SIG-M5 (cell line): ENCODE measurements at regions not wholly inside any gene's neighbourhood (a gene's known extent, or its start where the extent isn't known, plus 50 kb on each side); places are given as distances from the start of the nearest gene placed in this dataset.

Experiments used
- DNase-seq: peaks from one replicate; lab custom pipeline; 2025; lab: John Stamatoyannopoulos, UW

- DNase-seq: no peak
Measured at GRCh38 chr12:98437166-98437565, 78.2 kb upstream of the TMPO start.

- no peak for DNase-seq
Measured at GRCh38 chr12:98437806-98438595, 77.4 kb upstream of the TMPO start.

- no peak for DNase-seq
Measured at GRCh38 chr12:98438656-98439230, 76.6 kb upstream of the TMPO start.

- peak; percentile 50 for DNase-seq
Measured at GRCh38 chr12:98439471-98439951, 75.9 kb upstream of the TMPO start.

- peak; percentile 94 for DNase-seq
Measured at GRCh38 chr12:98439981-98440581, 75.3 kb upstream of the TMPO start.

- DNase-seq: no peak
Measured at GRCh38 chr12:98446060-98446459, 69.3 kb upstream of the TMPO start.

GRCh38 chr12:98446682-98447081 is 68.7 kb upstream of the TMPO start:
- peak; percentile 51 for DNase-seq

- no peak for DNase-seq
Measured at GRCh38 chr12:98449584-98449983, 65.8 kb upstream of the TMPO start.

- DNase-seq: no peak
Measured at GRCh38 chr12:98453070-98453469, 62.3 kb upstream of the TMPO start.

- no peak for DNase-seq
Measured at GRCh38 chr12:98453492-98453891, 61.9 kb upstream of the TMPO start.

GRCh38 chr12:98456041-98456440 is 59.3 kb upstream of the TMPO start:
- DNase-seq: no peak

GRCh38 chr12:98456576-98457573 is 58.5 kb upstream of the TMPO start:
- no peak for DNase-seq

- DNase-seq: peak; percentile 84
Measured at GRCh38 chr12:98464190-98464589, 51.2 kb upstream of the TMPO start.

- no peak for DNase-seq
Measured at GRCh38 chr12:98465505-98465904, 49.9 kb upstream of the TMPO start.
